A673 (cell line): ENCODE measurements at regions not wholly inside any gene's neighbourhood (a gene's known extent, or its start where the extent isn't known, plus 50 kb on each side); places are given as distances from the start of the nearest gene placed in this dataset.

Experiments
- BruUV-seq: library from RNA; stranded (reverse); fragments of 400-500 nt; replicated peaks from 2 replicates; lab custom pipeline; 2021; lab: Mats Ljungman, UMichigan
- CTCF ChIA-PET: fragments of 300-600 bp; sonication (Branson Sonifier 250); formaldehyde crosslinking; loops from one replicate; lab custom pipeline; 2022; ENCODE audit warnings: antibody characterized with exemption; lab: Charles Lee
- POLR2A ChIA-PET: fragments of 300-600 bp; sonication (Branson Sonifier 250); formaldehyde crosslinking; loops from one replicate; lab custom pipeline; 2022; ENCODE audit warnings: antibody characterized with exemption; ENCODE audit not compliant: low non-redundant PET; lab: Charles Lee
- DNase-seq: peaks from one replicate; pipeline ENCODE4 v3.0.0-alpha.2; 2015; ENCODE audit warnings: low spot score
- H3K27ac ChIP-seq: fragments of 200-600 bp; sonication (generic); 2 replicates; pipeline ENCODE4 v1.5.1; 2016; ENCODE audit warnings: mixed run types, low read depth, mild to moderate bottlenecking, mixed read lengths, antibody characterized with exemption, low read length; ENCODE audit not compliant: poor library complexity, severe bottlenecking
- H3K27me3 ChIP-seq: fragments of 200-600 bp; sonication (generic); replicated peaks from 2 replicates; pipeline ENCODE4 v1.6.1; 2017; ENCODE audit warnings: mixed run types, low read depth, mild to moderate bottlenecking, mixed read lengths, antibody characterized with exemption, low read length; ENCODE audit not compliant: insufficient read depth, poor library complexity
- H3K36me3 ChIP-seq: fragments of 200-600 bp; sonication (generic); 2 replicates; pipeline ENCODE4 v1.6.1; 2016; ENCODE audit warnings: mixed run types, mild to moderate bottlenecking, mixed read lengths, antibody characterized with exemption, low read length; ENCODE audit not compliant: insufficient read depth, poor library complexity, severe bottlenecking
- H3K4me1 ChIP-seq: fragments of 200-600 bp; sonication (generic); 2 replicates; pipeline ENCODE4 v1.6.1; 2017; ENCODE audit warnings: mixed run types, mild to moderate bottlenecking, mixed read lengths, antibody characterized with exemption, low read length; ENCODE audit not compliant: insufficient read depth, poor library complexity, severe bottlenecking
- H3K4me3 ChIP-seq: fragments of 200-600 bp; sonication (generic); 2 replicates; pipeline ENCODE4 v1.5.1; 2016; ENCODE audit warnings: low read depth, mixed run types, mild to moderate bottlenecking, mixed read lengths, low read length; ENCODE audit not compliant: poor library complexity, severe bottlenecking
- H3K9me3 ChIP-seq: fragments of 200-600 bp; sonication (generic); 2 replicates; pipeline ENCODE4 v1.6.1; 2016; ENCODE audit warnings: mixed run types, low read depth, mild to moderate bottlenecking, mixed read lengths, antibody characterized with exemption, low read length; ENCODE audit not compliant: poor library complexity, severe bottlenecking
- CTCF ChIP-seq: fragments of 300-800, 200-600 bp; sonication (generic); conservative IDR thresholded peaks from 2 replicates; pipeline ENCODE4 v1.5.1; 2017; ENCODE audit warnings: low read depth, mild to moderate bottlenecking, antibody characterized with exemption, low read length, moderate library complexity, mixed read lengths
- EZH2 ChIP-seq: fragments of 200-600 bp; sonication (generic); IDR thresholded peaks from 2 replicates; pipeline ENCODE4 v1.6.1; 2017; ENCODE audit warnings: borderline replicate concordance, low read depth, mild to moderate bottlenecking, mixed read lengths, antibody characterized with exemption, low read length; ENCODE audit not compliant: poor library complexity, severe bottlenecking
- intact Hi-C: fragments of 100-400 bp; cut with micrococcal nuclease; formaldehyde crosslinking; loops from one replicate; pipeline ENCODE4 v1.10.0; 2022; ENCODE audit not compliant: unreplicated experiment

- no peaks in the 10 kb centered on the region for H3K9me3 ChIP-seq
- no peaks in the 10 kb centered on the region for H3K36me3 ChIP-seq
- POLR2A ChIA-PET = no interaction called here
- H3K4me1 ChIP-seq = no peaks in the 10 kb centered on the region
- intact Hi-C loops = no loop called here
- H3K4me3 ChIP-seq = no peak overlapping the region
- TF ChIP-seq EZH2 = no peak
- no peak for TF ChIP-seq CTCF
- H3K27ac ChIP-seq = no peak overlapping the region
- no peaks in the 10 kb centered on the region for H3K27me3 ChIP-seq
- no peak for DNase-seq
- BruUV-seq = no TSS peak
- CTCF ChIA-PET = no interaction called here
Measured at GRCh38 chr3:55408193-55408826, 78.8 kb downstream of the WNT5A start.

GRCh38 chr3:55407426-55407820, 79.7 kb downstream of the WNT5A start:
- no TSS peak for BruUV-seq
- H3K9me3 ChIP-seq = no peaks in the 10 kb centered on the region
- no peaks in the 10 kb centered on the region for H3K27me3 ChIP-seq
- no peak overlapping the region for H3K4me3 ChIP-seq
- no peaks in the 10 kb centered on the region for H3K4me1 ChIP-seq
- intact Hi-C loops = no loop called here
- CTCF ChIA-PET = no interaction called here
- H3K27ac ChIP-seq = no peak overlapping the region
- TF ChIP-seq EZH2 = no peak
- no peak for TF ChIP-seq CTCF
- POLR2A ChIA-PET = no interaction called here
- DNase-seq = no peak
- no peaks in the 10 kb centered on the region for H3K36me3 ChIP-seq

- no peak overlapping the region for H3K27ac ChIP-seq
- intact Hi-C loops = no loop called here
- no peaks in the 10 kb centered on the region for H3K27me3 ChIP-seq
- no TSS peak for BruUV-seq
- H3K4me3 ChIP-seq = no peak overlapping the region
- POLR2A ChIA-PET = no interaction called here
- DNase-seq = no peak
- no peaks in the 10 kb centered on the region for H3K36me3 ChIP-seq
- no peaks in the 10 kb centered on the region for H3K4me1 ChIP-seq
- CTCF ChIA-PET = no interaction called here
- TF ChIP-seq EZH2 (no peak), CTCF (no peak)
- H3K9me3 ChIP-seq = no peaks in the 10 kb centered on the region
Measured at GRCh38 chr3:55406696-55407425, 80.2 kb downstream of the WNT5A start.
